Epithelial cell of prostate (primary cell): ENCODE measurements at regions not wholly inside any gene's neighbourhood (a gene's known extent, or its start where the extent isn't known, plus 50 kb on each side); places are given as distances from the start of the nearest gene placed in this dataset.

Experiments used
- DNase-seq: peaks from one replicate; pipeline ENCODE4 v3.0.0-alpha.2; 2011; ENCODE audit warnings: low read depth, low spot score
- H3K27ac ChIP-seq: fragments of 450-650 bp; 2 replicates; pipeline ENCODE4 v1.5.1; 2017; ENCODE audit warnings: mild to moderate bottlenecking

- DNase-seq: no peak
- H3K27ac ChIP-seq: no peak overlapping the region
Measured at GRCh38 chr12:43294916-43295315, 257.1 kb downstream of the ADAMTS20 start.

- H3K27ac ChIP-seq: no peak overlapping the region
- no peak for DNase-seq
Measured at GRCh38 chr12:43294147-43294546, 257.9 kb downstream of the ADAMTS20 start.

GRCh38 chr12:43293396-43293795, 258.6 kb downstream of the ADAMTS20 start:
- no peak for DNase-seq
- no peak overlapping the region for H3K27ac ChIP-seq

GRCh38 chr12:43292699-43293098, 259.3 kb downstream of the ADAMTS20 start:
- DNase-seq: no peak
- H3K27ac ChIP-seq: peak overlapping the region; percentile 31

- no peak for DNase-seq
- H3K27ac ChIP-seq: no peak overlapping the region
Measured at GRCh38 chr12:43291516-43291915, 260.5 kb downstream of the ADAMTS20 start.

GRCh38 chr12:43290836-43291235, 261.2 kb downstream of the ADAMTS20 start:
- no peak for DNase-seq
- no peak overlapping the region for H3K27ac ChIP-seq

GRCh38 chr12:43289426-43289801, 262.6 kb downstream of the ADAMTS20 start:
- H3K27ac ChIP-seq: no peak overlapping the region
- no peak for DNase-seq

GRCh38 chr12:43288671-43289425, 263.2 kb downstream of the ADAMTS20 start:
- DNase-seq: no peak
- H3K27ac ChIP-seq: no peak overlapping the region

- no peak overlapping the region for H3K27ac ChIP-seq
- DNase-seq: no peak
Measured at GRCh38 chr12:43287706-43288383, 264.2 kb downstream of the ADAMTS20 start.

GRCh38 chr12:43286986-43287385, 265.0 kb downstream of the ADAMTS20 start:
- no peak for DNase-seq
- H3K27ac ChIP-seq: no peak overlapping the region

- peak overlapping the region; percentile 67 for H3K27ac ChIP-seq
- peak; percentile 82 for DNase-seq
Measured at GRCh38 chr12:43285159-43285598, 266.8 kb downstream of the ADAMTS20 start.

GRCh38 chr12:43284486-43285158, 267.4 kb downstream of the ADAMTS20 start:
- H3K27ac ChIP-seq: peak overlapping the region; percentile 67
- no peak for DNase-seq

GRCh38 chr12:43283206-43283605, 268.8 kb downstream of the ADAMTS20 start:
- no peak overlapping the region for H3K27ac ChIP-seq
- DNase-seq: no peak

- no peak overlapping the region for H3K27ac ChIP-seq
- DNase-seq: no peak
Measured at GRCh38 chr12:43282106-43282505, 269.9 kb downstream of the ADAMTS20 start.

- no peak overlapping the region for H3K27ac ChIP-seq
- no peak for DNase-seq
Measured at GRCh38 chr12:43281563-43281962, 270.4 kb downstream of the ADAMTS20 start.

- H3K27ac ChIP-seq: no peak overlapping the region
- no peak for DNase-seq
Measured at GRCh38 chr12:43278541-43278832, 273.5 kb downstream of the ADAMTS20 start.

GRCh38 chr12:43277651-43278540, 274.1 kb downstream of the ADAMTS20 start:
- H3K27ac ChIP-seq: peak overlapping the region; percentile 31
- DNase-seq: peak; percentile 88

GRCh38 chr12:43273467-43273866, 278.5 kb downstream of the ADAMTS20 start:
- DNase-seq: no peak
- no peak overlapping the region for H3K27ac ChIP-seq

- DNase-seq: no peak
- no peak overlapping the region for H3K27ac ChIP-seq
Measured at GRCh38 chr12:43271659-43272058, 280.3 kb downstream of the ADAMTS20 start.

GRCh38 chr12:43267818-43268217, 284.2 kb downstream of the ADAMTS20 start:
- DNase-seq: no peak
- H3K27ac ChIP-seq: no peak overlapping the region
